Fibroblast of the aortic adventitia (primary cell): ENCODE measurements at regions not wholly inside any gene's neighbourhood (a gene's known extent, or its start where the extent isn't known, plus 50 kb on each side); places are given as distances from the start of the nearest gene placed in this dataset.

ENCODE experiments used
- DNase-seq: peaks from one replicate; pipeline ENCODE4 v3.0.0-alpha.2; 2010; ENCODE audit warnings: low read depth
- H3K4me3 ChIP-seq: 2 replicates; pipeline ENCODE4 v1.5.1; 2011; ENCODE audit warnings: low read depth, mild to moderate bottlenecking, control low read depth, low read length, moderate library complexity
- CTCF ChIP-seq: IDR thresholded peaks from 2 replicates; pipeline ENCODE4 v1.5.1; 2011; ENCODE audit warnings: mild to moderate bottlenecking, low read length, control low read depth, inconsistent platforms; ENCODE audit not compliant: insufficient read depth

- TF ChIP-seq CTCF = no peak
- H3K4me3 ChIP-seq = no peak overlapping the region
- DNase-seq = no peak
Measured at GRCh38 chrX:8867406-8867805, 66.2 kb upstream of the FAM9A start.

GRCh38 chrX:8864161-8864560, 63.0 kb upstream of the FAM9A start:
- no peak for TF ChIP-seq CTCF
- DNase-seq = no peak
- H3K4me3 ChIP-seq = no peak overlapping the region

- no peak for DNase-seq
- H3K4me3 ChIP-seq = no peak overlapping the region
- TF ChIP-seq CTCF = no peak
Measured at GRCh38 chrX:8861908-8862307, 60.7 kb upstream of the FAM9A start.

GRCh38 chrX:8851231-8851886, 50.2 kb upstream of the FAM9A start:
- no peak for TF ChIP-seq CTCF
- no peak overlapping the region for H3K4me3 ChIP-seq
- DNase-seq = no peak
